CD4-positive, alpha-beta memory T cell (primary cell): ENCODE measurements at regions not wholly inside any gene's neighbourhood (a gene's known extent, or its start where the extent isn't known, plus 50 kb on each side); places are given as distances from the start of the nearest gene placed in this dataset.

Experiments
- CTCF ChIA-PET: fragments of 350-600 bp; sonication (Branson Sonifier 250); formaldehyde crosslinking; loops from one replicate; lab custom pipeline; 2021; ENCODE audit warnings: inconsistent platforms; ENCODE audit not compliant: partially characterized antibody; lab: Charles Lee
- POLR2A ChIA-PET: fragments of 350-600 bp; sonication (Branson Sonifier 250); formaldehyde crosslinking; loops from one replicate; lab custom pipeline; 2021; ENCODE audit not compliant: partially characterized antibody; lab: Charles Lee
- DNase-seq, 5 donors: peaks; one replicate each; pipeline versions ENCODE4 v3.0.0 to v3.0.0-alpha.2; 2020 to 2022; ENCODE audit warnings: mixed read lengths in 1 of 5
- H3K27ac ChIP-seq: one replicate; pipeline ENCODE4 v1.7.0; 2013; ENCODE audit warnings: low read depth, low read length
- H3K27me3 ChIP-seq: 2 replicates; pipeline ENCODE4 v1.7.0; 2013; ENCODE audit warnings: mild to moderate bottlenecking, low read length, moderate library complexity; ENCODE audit not compliant: insufficient read depth
- H3K36me3 ChIP-seq: 2 replicates; pipeline ENCODE4 v1.7.0; 2013; ENCODE audit warnings: mild to moderate bottlenecking, low read length, moderate library complexity; ENCODE audit not compliant: insufficient read depth
- H3K4me1 ChIP-seq: 2 replicates; pipeline ENCODE4 v1.7.0; 2013; ENCODE audit warnings: mild to moderate bottlenecking, low read length, moderate library complexity; ENCODE audit not compliant: insufficient read depth
- H3K4me3 ChIP-seq, 2 donors: one replicate each; pipeline ENCODE4 v1.7.0; 2013; ENCODE audit warnings: low read length in 2 of 2, mild to moderate bottlenecking in 1 of 2
- H3K9me3 ChIP-seq, 2 donors: one replicate each; pipeline ENCODE4 v1.7.0; 2013; ENCODE audit warnings: low read length in 2 of 2, control low read depth in 1 of 2; ENCODE audit not compliant: control insufficient read depth in 1 of 2
- H3K27ac Mint-ChIP-seq, 7 donors: one replicate each; pipeline ENCODE4 v1.8.0; 2020 to 2021; ENCODE audit warnings: mixed read lengths in 7 of 7, mild to moderate bottlenecking in 6 of 7, inconsistent platforms in 3 of 7, moderate library complexity in 3 of 7
- H3K27me3 Mint-ChIP-seq, 2 donors: one replicate each; pipeline ENCODE4 v1.8.0; 2020 to 2021; ENCODE audit warnings: mixed read lengths in 2 of 2
- H3K36me3 Mint-ChIP-seq, 2 donors: one replicate each; pipeline ENCODE4 v1.8.0; 2020 to 2021; ENCODE audit warnings: mixed read lengths in 2 of 2, inconsistent platforms in 1 of 2, mild to moderate bottlenecking in 1 of 2
- H3K4me1 Mint-ChIP-seq, 4 donors: one replicate each; pipeline ENCODE4 v1.8.0; 2020 to 2021; ENCODE audit warnings: mixed read lengths in 4 of 4, mild to moderate bottlenecking in 1 of 4
- H3K4me3 Mint-ChIP-seq, 8 donors: one replicate each; pipeline ENCODE4 v1.8.0; 2020 to 2021; ENCODE audit warnings: mixed read lengths in 8 of 8, mild to moderate bottlenecking in 7 of 8, moderate library complexity in 6 of 8, inconsistent platforms in 3 of 8
- H3K9me3 Mint-ChIP-seq, 8 donors: one replicate each; pipeline ENCODE4 v1.8.0; 2020 to 2021; ENCODE audit warnings: mixed read lengths in 8 of 8, mild to moderate bottlenecking in 5 of 8, inconsistent platforms in 3 of 8, moderate library complexity in 1 of 8
- intact Hi-C: fragments of 100-400 bp; cut with micrococcal nuclease; formaldehyde crosslinking; loops from one replicate; pipeline ENCODE4 v1.15.1; 2023

DNA sequence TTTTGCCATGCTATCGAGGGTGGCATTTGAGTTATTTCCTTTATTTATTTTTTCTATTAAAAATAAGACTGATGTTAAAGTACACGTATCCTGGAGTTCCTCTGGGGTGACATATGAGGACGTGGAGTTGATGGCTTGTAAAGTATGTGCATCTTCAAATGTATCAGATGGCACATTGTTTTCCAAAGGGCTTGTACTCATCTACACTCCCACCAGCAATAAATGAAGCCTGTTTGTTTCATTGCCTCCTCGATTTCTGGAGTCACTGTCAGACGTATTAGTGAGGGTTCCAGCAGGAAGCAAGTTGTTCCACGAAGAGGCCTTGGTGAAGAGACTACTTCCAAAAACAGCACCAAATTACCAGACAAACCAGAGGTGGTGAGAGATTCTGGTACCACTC lies 423.9 kb downstream of the NPHP4 start:
- ChIA-PET POLR2A (no interaction called here), CTCF (no interaction called here)
- no peaks in the 10 kb centered on the region for H3K27me3 ChIP-seq
- H3K9me3 Mint-ChIP-seq = peaks cover 0 to 25% (median 15%) of the 10 kb centered on the region in 8 donors
- H3K4me1 Mint-ChIP-seq = no peaks in the 10 kb centered on the region
- no peaks in the 10 kb centered on the region for H3K4me1 ChIP-seq
- H3K27ac Mint-ChIP-seq = no peak overlapping the region
- peaks cover 0 to 5% of the 10 kb centered on the region in 2 donors for H3K9me3 ChIP-seq
- H3K27me3 Mint-ChIP-seq = peaks cover 0 to 1% of the 10 kb centered on the region in 2 donors
- no peak overlapping the region for H3K4me3 Mint-ChIP-seq
- no peak overlapping the region for H3K27ac ChIP-seq
- H3K4me3 ChIP-seq = no peak overlapping the region
- DNase-seq = no peak
- no peaks in the 10 kb centered on the region for H3K36me3 ChIP-seq
- intact Hi-C loops = no loop called here
- peaks cover 0 to 3% of the 10 kb centered on the region in 2 donors for H3K36me3 Mint-ChIP-seq

DNA sequence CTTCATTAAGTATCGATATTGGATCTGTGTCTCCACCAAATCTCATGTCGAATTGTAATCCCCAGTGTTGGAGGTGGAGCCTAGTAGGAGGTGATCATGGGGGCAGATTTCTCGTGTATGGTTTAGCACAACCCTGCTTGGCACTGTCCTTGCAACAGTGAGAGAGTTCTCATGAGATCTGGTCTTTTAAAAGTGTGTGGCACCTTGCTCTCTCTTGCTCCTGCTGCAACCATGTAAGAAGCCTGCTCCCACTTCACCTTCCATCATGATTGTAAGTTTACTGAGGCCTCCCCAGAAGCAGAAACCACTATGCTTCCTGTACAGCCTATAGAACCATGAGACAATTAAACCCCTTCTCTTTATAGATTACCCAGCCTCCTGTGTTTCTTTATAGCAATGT lies 424.4 kb downstream of the NPHP4 start:
- Histone ChIP-seq H3K9me3 (peaks cover 0 to 5% of the 10 kb centered on the region in 2 donors), H3K27me3 (no peaks in the 10 kb centered on the region), H3K27ac (no peak overlapping the region), H3K4me1 (no peaks in the 10 kb centered on the region), H3K4me3 (no peak overlapping the region), H3K36me3 (no peaks in the 10 kb centered on the region)
- DNase-seq = no peak
- ChIA-PET POLR2A (no interaction called here), CTCF (no interaction called here)
- intact Hi-C loops = no loop called here
- no peaks in the 10 kb centered on the region for H3K4me1 Mint-ChIP-seq
- no peak overlapping the region for H3K27ac Mint-ChIP-seq
- peaks cover 0 to 3% of the 10 kb centered on the region in 2 donors for H3K36me3 Mint-ChIP-seq
- no peak overlapping the region for H3K4me3 Mint-ChIP-seq
- peaks cover 0 to 1% of the 10 kb centered on the region in 2 donors for H3K27me3 Mint-ChIP-seq
- peaks cover 0 to 25% (median 15%) of the 10 kb centered on the region in 8 donors for H3K9me3 Mint-ChIP-seq

DNA sequence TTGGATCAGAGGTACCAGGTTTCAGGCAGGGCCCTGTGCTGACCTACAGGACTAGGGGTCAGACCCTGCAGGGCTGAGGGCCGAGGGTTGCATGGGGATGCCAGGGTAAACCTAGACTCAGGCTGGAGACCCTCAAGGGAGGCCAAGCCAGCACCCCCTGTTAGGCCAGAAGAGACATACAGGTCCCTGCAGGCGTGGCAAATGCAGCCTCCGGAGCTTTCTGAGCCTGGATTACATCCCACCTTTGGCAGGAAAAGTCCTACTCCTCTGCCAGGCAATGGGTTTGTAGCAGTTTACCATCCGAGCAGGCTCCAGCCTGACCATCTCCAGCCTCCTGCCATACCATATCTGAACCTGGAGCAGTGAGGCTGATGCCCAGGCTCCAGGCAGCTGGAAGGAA lies 425.3 kb downstream of the NPHP4 start:
- H3K9me3 ChIP-seq = peaks cover 0 to 5% of the 10 kb centered on the region in 2 donors
- CTCF ChIA-PET = no interaction called here
- DNase-seq = no peak
- peaks cover 0 to 3% of the 10 kb centered on the region in 2 donors for H3K36me3 Mint-ChIP-seq
- H3K4me1 Mint-ChIP-seq = no peaks in the 10 kb centered on the region
- no peak overlapping the region for H3K4me3 Mint-ChIP-seq
- intact Hi-C loops = no loop called here
- H3K27me3 ChIP-seq = no peaks in the 10 kb centered on the region
- no peak overlapping the region for H3K4me3 ChIP-seq
- H3K4me1 ChIP-seq = no peaks in the 10 kb centered on the region
- H3K27ac ChIP-seq = no peak overlapping the region
- H3K36me3 ChIP-seq = no peaks in the 10 kb centered on the region
- H3K9me3 Mint-ChIP-seq = peaks cover 0 to 23% (median 15%) of the 10 kb centered on the region in 8 donors
- no peak overlapping the region for H3K27ac Mint-ChIP-seq
- POLR2A ChIA-PET = no interaction called here
- no peaks in the 10 kb centered on the region for H3K27me3 Mint-ChIP-seq

DNA sequence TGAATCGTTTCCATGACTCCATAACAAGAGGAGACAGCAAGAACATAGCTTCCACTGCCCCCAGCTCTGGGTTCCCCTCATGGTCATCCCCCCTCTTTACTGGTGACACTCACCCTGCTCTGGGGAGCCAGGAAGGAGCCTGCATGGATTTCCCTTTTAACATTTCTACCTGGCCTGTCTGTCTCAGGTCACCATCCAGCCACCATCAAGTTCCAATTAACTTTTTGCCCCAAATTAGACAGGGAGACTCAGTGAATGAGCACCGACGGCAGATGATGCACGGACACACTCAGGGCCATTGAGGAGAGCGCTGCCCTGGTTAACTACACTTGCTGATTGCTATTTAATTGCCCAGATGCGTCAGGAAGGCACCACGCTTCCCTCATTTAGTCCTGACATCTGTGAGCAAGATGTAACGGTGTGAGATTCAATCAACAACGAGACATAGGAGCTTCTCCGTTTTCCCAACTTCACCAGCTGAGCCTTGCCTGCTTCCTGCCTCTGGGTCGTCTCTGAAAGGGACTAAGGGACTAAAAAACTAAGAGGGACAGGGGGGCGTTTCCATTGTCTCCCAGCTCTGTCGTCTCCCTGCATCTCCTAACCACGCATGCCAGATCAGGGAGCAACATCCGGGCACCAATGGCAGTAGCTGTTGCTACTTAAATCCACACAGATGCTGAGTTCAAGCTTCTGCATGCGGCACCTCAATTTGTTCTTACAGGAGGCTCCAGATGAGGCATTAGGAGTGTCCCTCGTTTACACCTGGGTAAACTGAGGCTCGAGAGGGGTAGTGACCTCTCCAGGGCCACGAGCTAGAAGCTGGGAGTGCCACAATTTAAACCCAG lies 426.7 kb downstream of the NPHP4 start:
- Mint-ChIP-seq H3K27me3 (no peaks in the 10 kb centered on the region), H3K27ac (no peak overlapping the region), H3K4me1 (no peaks in the 10 kb centered on the region), H3K36me3 (peaks cover 0 to 3% of the 10 kb centered on the region in 2 donors), H3K9me3 (peaks cover 0 to 16% (median 9%) of the 10 kb centered on the region in 8 donors), H3K4me3 (no peak overlapping the region)
- DNase-seq = no peak
- Histone ChIP-seq H3K9me3 (peaks cover 0 to 5% of the 10 kb centered on the region in 2 donors), H3K36me3 (no peaks in the 10 kb centered on the region), H3K27me3 (no peaks in the 10 kb centered on the region), H3K4me1 (no peaks in the 10 kb centered on the region), H3K4me3 (no peak overlapping the region), H3K27ac (no peak overlapping the region)
- intact Hi-C loops = no loop called here
- CTCF ChIA-PET = no interaction called here
- POLR2A ChIA-PET = no interaction called here

DNA sequence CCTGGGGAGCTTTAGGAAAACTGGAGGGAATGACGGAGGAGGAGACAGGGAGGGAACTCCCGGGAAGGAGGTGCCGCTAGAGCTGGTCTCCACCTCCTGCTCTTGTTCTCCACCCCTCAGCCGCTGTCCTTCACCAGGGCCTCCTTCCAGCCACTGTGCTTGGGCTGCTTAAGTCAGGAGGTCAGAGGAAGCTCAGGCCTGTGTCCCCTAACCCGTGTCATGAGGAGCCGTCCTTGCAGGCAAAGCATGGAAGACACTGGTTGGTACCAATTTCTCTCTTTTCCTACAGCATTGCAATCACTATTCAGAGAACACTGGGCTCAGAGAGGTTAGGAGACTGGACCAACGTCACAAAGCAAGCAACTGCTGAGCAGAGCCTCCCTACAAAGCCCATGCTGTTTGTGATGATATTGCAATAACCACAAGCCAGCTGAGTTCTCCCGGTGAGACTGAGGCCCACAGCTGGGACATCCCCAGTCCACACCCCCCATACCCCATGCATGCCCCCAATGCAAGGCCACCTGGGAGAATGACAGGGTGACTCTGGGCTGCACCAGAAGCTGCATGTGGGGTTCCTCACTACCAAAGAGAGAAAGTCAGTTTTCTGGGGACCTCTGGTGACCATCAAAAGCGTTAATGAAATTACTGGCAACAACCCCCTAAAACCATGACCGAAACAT lies 427.5 kb downstream of the NPHP4 start:
- Histone ChIP-seq H3K27ac (no peak overlapping the region), H3K27me3 (no peaks in the 10 kb centered on the region), H3K4me3 (no peak overlapping the region), H3K36me3 (no peaks in the 10 kb centered on the region), H3K4me1 (no peaks in the 10 kb centered on the region), H3K9me3 (peaks cover 0 to 1% of the 10 kb centered on the region in 2 donors)
- Mint-ChIP-seq H3K4me1 (no peaks in the 10 kb centered on the region), H3K36me3 (peaks cover 0 to 3% of the 10 kb centered on the region in 2 donors), H3K4me3 (no peak overlapping the region), H3K27me3 (no peaks in the 10 kb centered on the region), H3K9me3 (peaks cover 0 to 12% (median 9%) of the 10 kb centered on the region in 8 donors), H3K27ac (no peak overlapping the region)
- CTCF ChIA-PET = no interaction called here
- intact Hi-C loops = no loop called here
- POLR2A ChIA-PET = no interaction called here
- no peak for DNase-seq

DNA sequence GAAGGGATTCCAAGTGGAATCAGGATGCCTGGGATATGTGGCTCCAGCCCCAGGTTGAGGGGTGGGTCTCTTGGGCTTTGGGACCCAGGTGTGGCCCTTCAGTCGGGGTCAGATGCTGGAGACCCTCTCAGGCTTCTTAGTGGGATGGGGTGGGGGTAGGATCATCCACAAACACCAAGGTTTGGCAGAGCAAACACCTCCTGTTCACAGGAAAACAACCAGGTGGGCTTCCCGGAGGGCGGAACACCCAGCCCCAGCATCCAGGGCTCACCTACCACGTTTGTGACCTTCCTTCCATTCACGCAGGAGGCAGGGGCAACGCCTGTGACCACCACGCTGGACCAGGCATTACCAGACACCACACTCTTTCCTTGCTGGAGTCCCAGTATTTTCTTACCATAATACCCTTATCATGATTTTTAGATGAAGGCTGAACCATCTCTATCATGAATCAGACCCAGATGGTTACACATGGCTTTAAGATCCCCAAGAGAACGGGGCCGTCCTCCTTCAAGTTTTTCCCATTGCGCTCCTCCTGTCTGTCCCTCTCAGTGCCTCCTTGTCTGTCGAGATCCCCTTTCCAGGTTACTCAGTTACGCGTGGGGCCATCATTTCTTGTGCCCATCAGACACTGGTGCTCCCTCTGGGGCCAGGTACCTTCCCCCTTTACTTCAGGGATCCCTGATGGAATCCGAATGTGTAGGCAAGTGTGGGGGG lies 428.2 kb downstream of the NPHP4 start:
- Mint-ChIP-seq H3K36me3 (peaks cover 0 to 3% of the 10 kb centered on the region in 2 donors), H3K27ac (no peak overlapping the region)
- CTCF ChIA-PET = no interaction called here

DNA sequence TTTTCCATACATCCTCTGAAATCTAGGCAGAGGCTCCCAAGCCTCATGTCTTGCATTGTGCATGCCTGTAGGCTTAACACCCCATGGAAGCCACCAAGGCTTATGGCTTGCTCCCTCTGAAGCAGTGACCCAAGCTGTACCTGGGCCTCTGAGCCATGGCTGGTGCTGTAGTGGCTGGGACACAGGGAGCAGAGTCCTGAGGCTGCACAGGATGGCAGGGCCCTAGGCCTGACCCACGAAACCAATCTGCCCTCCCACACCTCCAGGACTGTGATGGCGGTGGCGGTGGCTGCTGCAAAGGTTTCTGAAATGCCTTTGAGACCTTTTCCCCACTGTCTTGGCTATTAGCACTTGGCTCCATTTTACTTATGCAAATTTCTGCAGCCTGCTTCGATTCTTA lies 429.5 kb downstream of the NPHP4 start:
- Histone ChIP-seq H3K4me3 (no peak overlapping the region), H3K4me1 (no peaks in the 10 kb centered on the region), H3K9me3 (no peaks in the 10 kb centered on the region), H3K27ac (no peak overlapping the region), H3K27me3 (no peaks in the 10 kb centered on the region), H3K36me3 (no peaks in the 10 kb centered on the region)
- ChIA-PET CTCF (no interaction called here), POLR2A (no interaction called here)
- intact Hi-C loops = no loop called here
- Mint-ChIP-seq H3K27me3 (peaks cover 0 to 2% of the 10 kb centered on the region in 2 donors), H3K9me3 (peaks cover 0 to 15% (median 10%) of the 10 kb centered on the region in 8 donors), H3K27ac (no peak overlapping the region), H3K4me1 (no peaks in the 10 kb centered on the region), H3K36me3 (no peaks in the 10 kb centered on the region), H3K4me3 (no peak overlapping the region)
- no peak for DNase-seq

More for the DNA sequence above, 428.2 kb downstream of the NPHP4 start:
- no peaks in the 10 kb centered on the region for H3K4me1 Mint-ChIP-seq
- DNase-seq = no peak
- no peak overlapping the region for H3K4me3 Mint-ChIP-seq
- POLR2A ChIA-PET = no interaction called here
- Histone ChIP-seq H3K4me1 (no peaks in the 10 kb centered on the region), H3K4me3 (no peak overlapping the region), H3K9me3 (no peaks in the 10 kb centered on the region), H3K27ac (no peak overlapping the region), H3K36me3 (no peaks in the 10 kb centered on the region), H3K27me3 (no peaks in the 10 kb centered on the region)
- peaks cover 0 to 10% (median 7%) of the 10 kb centered on the region in 8 donors for H3K9me3 Mint-ChIP-seq
- intact Hi-C loops = no loop called here
- H3K27me3 Mint-ChIP-seq = peaks cover 0 to under 1% of the 10 kb centered on the region in 2 donors
